Smooth muscle cell (in vitro differentiated cells): ENCODE measurements at regions not wholly inside any gene's neighbourhood (a gene's known extent, or its start where the extent isn't known, plus 50 kb on each side); places are given as distances from the start of the nearest gene placed in this dataset.

ENCODE experiments used
- DNase-seq: peaks from one replicate; lab custom pipeline; 2025; ENCODE audit not compliant: unreplicated experiment; lab: John Stamatoyannopoulos, UW
- H2AFZ ChIP-seq: fragments of 200-600 bp; sonication (generic); 2 replicates; pipeline ENCODE4 v1.6.0; 2016; ENCODE audit warnings: antibody characterized with exemption, low read depth, mild to moderate bottlenecking
- H3F3A ChIP-seq: fragments of 200-600 bp; sonication (generic); 2 replicates; pipeline ENCODE4 v1.6.0; 2017; ENCODE audit warnings: antibody characterized with exemption, low read depth
- H3K27ac ChIP-seq: fragments of 200-600 bp; sonication (generic); 2 replicates; pipeline ENCODE4 v1.5.1; 2016; ENCODE audit warnings: low read depth, mild to moderate bottlenecking
- H3K27me3 ChIP-seq: fragments of 200-600 bp; sonication (generic); 2 replicates; pipeline ENCODE4 v1.6.1; 2016; ENCODE audit warnings: low read depth, mild to moderate bottlenecking
- H3K36me3 ChIP-seq: fragments of 200-600 bp; sonication (generic); 2 replicates; pipeline ENCODE4 v1.5.1; 2016; ENCODE audit warnings: low read depth
- H3K4me1 ChIP-seq: fragments of 200-600 bp; sonication (generic); 2 replicates; pipeline ENCODE4 v1.5.1; 2016; ENCODE audit warnings: low read depth
- H3K4me2 ChIP-seq: fragments of 200-600 bp; sonication (generic); 2 replicates; pipeline ENCODE4 v1.6.0; 2016; ENCODE audit warnings: mild to moderate bottlenecking
- H3K4me3 ChIP-seq: fragments of 200-600 bp; sonication (generic); 2 replicates; pipeline ENCODE4 v1.5.1; 2016; ENCODE audit warnings: mild to moderate bottlenecking
- H3K79me2 ChIP-seq: fragments of 200-600 bp; sonication (generic); 2 replicates; pipeline ENCODE4 v1.6.0; 2016; ENCODE audit warnings: low read depth, mild to moderate bottlenecking
- H3K9ac ChIP-seq: fragments of 200-600 bp; sonication (generic); 2 replicates; pipeline ENCODE4 v1.6.0; 2016; ENCODE audit warnings: low read depth
- H3K9me3 ChIP-seq: fragments of 200-600 bp; sonication (generic); replicated peaks from 2 replicates; pipeline ENCODE4 v1.5.1; 2016; ENCODE audit warnings: low read depth
- H4K20me1 ChIP-seq: fragments of 200-600 bp; sonication (generic); 2 replicates; pipeline ENCODE4 v1.6.0; 2016; ENCODE audit warnings: low read depth
- CTCF ChIP-seq: fragments of 200-600 bp; sonication (generic); IDR thresholded peaks from 2 replicates; pipeline ENCODE4 v1.5.1; 2017; ENCODE audit warnings: borderline replicate concordance, mild to moderate bottlenecking, antibody characterized with exemption; ENCODE audit not compliant: insufficient read depth, poor library complexity, severe bottlenecking
- WGBS: methylation state at CpG from one replicate; pipeline ENCODE4 v1.1.7; 2016; ENCODE audit warnings: low lambda C conversion rate; 5-methylcytosine and 5-hydroxymethylcytosine counted together

GRCh38 chr5:147057051-147057450, 177.8 kb upstream of the STK32A start:
- no peak for DNase-seq
- Histone ChIP-seq H3K36me3 (no peaks in the 10 kb centered on the region), H3F3A (no peaks in the 10 kb centered on the region), H3K9ac (no peak overlapping the region), H3K4me1 (no peaks in the 10 kb centered on the region), H3K79me2 (no peaks in the 10 kb centered on the region), H3K4me2 (no peak overlapping the region), H2AFZ (no peak overlapping the region), H4K20me1 (no peaks in the 10 kb centered on the region), H3K4me3 (no peak overlapping the region), H3K9me3 (no peaks in the 10 kb centered on the region), H3K27ac (no peak overlapping the region), H3K27me3 (no peaks in the 10 kb centered on the region)
- 100% methylated on average over 1 of the region's 1 CpG for WGBS
- no peak for TF ChIP-seq CTCF

- H3K36me3 ChIP-seq, result no peaks in the 10 kb centered on the region
- H3K9me3 ChIP-seq, result no peaks in the 10 kb centered on the region
- H4K20me1 ChIP-seq, result no peaks in the 10 kb centered on the region
- H3K79me2 ChIP-seq, result no peaks in the 10 kb centered on the region
- no peak overlapping the region for H3K9ac ChIP-seq
- no peak for DNase-seq
- H3K27ac ChIP-seq, result no peak overlapping the region
- H3K4me1 ChIP-seq, result no peaks in the 10 kb centered on the region
- whole genome bisulfite sequencing, result 57% methylated on average over 4 of the region's 4 CpGs
- no peaks in the 10 kb centered on the region for H3K27me3 ChIP-seq
- no peak overlapping the region for H3K4me2 ChIP-seq
- no peaks in the 10 kb centered on the region for H3F3A ChIP-seq
- TF ChIP-seq CTCF, result no peak
- no peak overlapping the region for H2AFZ ChIP-seq
- H3K4me3 ChIP-seq, result no peak overlapping the region
These were observed 173.4 kb upstream of the STK32A start for GRCh38 chr5:147061431-147061830.

- DNase-seq, result no peak
- Histone ChIP-seq H3K27ac (no peak overlapping the region), H3K9me3 (no peaks in the 10 kb centered on the region), H3K4me1 (no peaks in the 10 kb centered on the region), H3K27me3 (no peaks in the 10 kb centered on the region), H3F3A (no peaks in the 10 kb centered on the region), H3K36me3 (no peaks in the 10 kb centered on the region), H4K20me1 (no peaks in the 10 kb centered on the region), H3K4me3 (no peak overlapping the region), H3K9ac (no peak overlapping the region), H3K79me2 (no peaks in the 10 kb centered on the region), H3K4me2 (no peak overlapping the region), H2AFZ (no peak overlapping the region)
- 86% methylated on average over 4 of the region's 4 CpGs for WGBS
- no peak for TF ChIP-seq CTCF
These were observed 172.4 kb upstream of the STK32A start for GRCh38 chr5:147062427-147062826.

- 91% methylated on average over 2 of the region's 2 CpGs for WGBS
- no peaks in the 10 kb centered on the region for H3K4me1 ChIP-seq
- H3F3A ChIP-seq, result no peaks in the 10 kb centered on the region
- H4K20me1 ChIP-seq, result no peaks in the 10 kb centered on the region
- no peak overlapping the region for H3K9ac ChIP-seq
- no peak overlapping the region for H3K27ac ChIP-seq
- no peaks in the 10 kb centered on the region for H3K9me3 ChIP-seq
- H2AFZ ChIP-seq, result no peak overlapping the region
- no peak overlapping the region for H3K4me2 ChIP-seq
- H3K4me3 ChIP-seq, result no peak overlapping the region
- no peaks in the 10 kb centered on the region for H3K36me3 ChIP-seq
- no peak for TF ChIP-seq CTCF
- no peaks in the 10 kb centered on the region for H3K79me2 ChIP-seq
- H3K27me3 ChIP-seq, result no peaks in the 10 kb centered on the region
- no peak for DNase-seq
These were observed 170.9 kb upstream of the STK32A start for GRCh38 chr5:147063943-147064342.
